Hepatocyte (in vitro differentiated cells): ENCODE measurements at regions not wholly inside any gene's neighbourhood (a gene's known extent, or its start where the extent isn't known, plus 50 kb on each side); places are given as distances from the start of the nearest gene placed in this dataset.

Experiments used
- DNase-seq: peaks from one replicate; pipeline ENCODE4 v3.0.0-alpha.2; 2016; ENCODE audit warnings: low spot score
- H2AFZ ChIP-seq: fragments of 200-600 bp; sonication (generic); 2 replicates; pipeline ENCODE4 v1.6.0; 2016; ENCODE audit warnings: antibody characterized with exemption, mild to moderate bottlenecking
- H3K27ac ChIP-seq: fragments of 200-600 bp; sonication (generic); 2 replicates; pipeline ENCODE4 v1.5.1; 2016; ENCODE audit warnings: mild to moderate bottlenecking
- H3K27me3 ChIP-seq: fragments of 200-600 bp; sonication (generic); 2 replicates; pipeline ENCODE4 v1.6.1; 2016
- H3K36me3 ChIP-seq: fragments of 200-600 bp; sonication (generic); replicated peaks from 2 replicates; pipeline ENCODE4 v1.5.1; 2016; ENCODE audit warnings: low read depth; ENCODE audit not compliant: insufficient read depth
- H3K4me1 ChIP-seq: fragments of 200-600 bp; sonication (generic); 2 replicates; pipeline ENCODE4 v1.5.1; 2016; ENCODE audit warnings: mild to moderate bottlenecking, moderate library complexity; ENCODE audit not compliant: insufficient read depth
- H3K4me2 ChIP-seq: fragments of 200-600 bp; sonication (generic); 2 replicates; pipeline ENCODE4 v1.6.0; 2016
- H3K4me3 ChIP-seq: fragments of 200-600 bp; sonication (generic); 2 replicates; pipeline ENCODE4 v1.5.1; 2016; ENCODE audit warnings: mild to moderate bottlenecking
- H3K79me2 ChIP-seq: fragments of 200-600 bp; sonication (generic); 2 replicates; pipeline ENCODE4 v1.6.0; 2017; ENCODE audit warnings: mild to moderate bottlenecking
- H3K9me2 ChIP-seq: fragments of 200-600 bp; sonication (generic); replicated peaks from 2 replicates; pipeline ENCODE4 v1.6.0; 2017; ENCODE audit warnings: mild to moderate bottlenecking; ENCODE audit not compliant: insufficient read depth
- H3K9me3 ChIP-seq: fragments of 200-600 bp; sonication (generic); 2 replicates; pipeline ENCODE4 v1.5.1; 2016; ENCODE audit warnings: low read depth, mild to moderate bottlenecking
- H4K20me1 ChIP-seq: fragments of 200-600 bp; sonication (generic); 2 replicates; pipeline ENCODE4 v1.6.0; 2016; ENCODE audit warnings: mild to moderate bottlenecking; ENCODE audit not compliant: insufficient read depth, poor library complexity, severe bottlenecking
- CTCF ChIP-seq: fragments of 200-600 bp; sonication (generic); IDR thresholded peaks from 2 replicates; pipeline ENCODE4 v1.5.1; 2016; ENCODE audit warnings: antibody characterized with exemption, mild to moderate bottlenecking; ENCODE audit not compliant: poor library complexity
- EZH2 ChIP-seq: fragments of 200-600 bp; sonication (generic); IDR thresholded peaks from 2 replicates; pipeline ENCODE4 v1.6.1; 2016; ENCODE audit warnings: antibody characterized with exemption, mild to moderate bottlenecking, borderline replicate concordance
- EZH2phosphoT487 ChIP-seq: fragments of 200-600 bp; sonication (generic); IDR thresholded peaks from one replicate; pipeline ENCODE4 v1.6.1; 2018; ENCODE audit warnings: antibody characterized with exemption, mild to moderate bottlenecking, low read depth, moderate library complexity; ENCODE audit not compliant: unreplicated experiment, severe bottlenecking
- WGBS: methylation state at CpG from one replicate; pipeline ENCODE4 v1.1.6; 2016; ENCODE audit warnings: low lambda C conversion rate; ENCODE audit errors: missing lambda C conversion rate; 5-methylcytosine and 5-hydroxymethylcytosine counted together

- Histone ChIP-seq H3K27me3 (no peaks in the 10 kb centered on the region), H3K79me2 (no peaks in the 10 kb centered on the region), H3K27ac (no peak overlapping the region), H2AFZ (no peak overlapping the region), H3K4me3 (no peak overlapping the region), H3K9me3 (no peaks in the 10 kb centered on the region), H4K20me1 (no peaks in the 10 kb centered on the region), H3K4me1 (no peaks in the 10 kb centered on the region), H3K4me2 (no peak overlapping the region), H3K36me3 (no peaks in the 10 kb centered on the region), H3K9me2 (no peaks in the 10 kb centered on the region)
- TF ChIP-seq CTCF, result no peak
- TF ChIP-seq EZH2phosphoT487, result no peak
- TF ChIP-seq EZH2, result no peak
- WGBS, result 50% methylated on average over 4 of the region's 4 CpGs
- no peak for DNase-seq
Observed at GRCh38 chr4:175378372-175378771, 433.7 kb downstream of the GPM6A start.

GRCh38 chr4:175380841-175381240, 431.2 kb downstream of the GPM6A start:
- H3K4me3 ChIP-seq, result no peak overlapping the region
- no peak overlapping the region for H2AFZ ChIP-seq
- TF ChIP-seq EZH2phosphoT487, result no peak
- TF ChIP-seq CTCF, result no peak
- no peak for TF ChIP-seq EZH2
- no peaks in the 10 kb centered on the region for H3K27me3 ChIP-seq
- H3K36me3 ChIP-seq, result no peaks in the 10 kb centered on the region
- no peaks in the 10 kb centered on the region for H4K20me1 ChIP-seq
- H3K79me2 ChIP-seq, result no peaks in the 10 kb centered on the region
- H3K9me2 ChIP-seq, result no peaks in the 10 kb centered on the region
- no peak overlapping the region for H3K27ac ChIP-seq
- H3K9me3 ChIP-seq, result no peaks in the 10 kb centered on the region
- no peak overlapping the region for H3K4me2 ChIP-seq
- no peak for DNase-seq
- WGBS, result 57% methylated on average over 6 of the region's 6 CpGs
- no peaks in the 10 kb centered on the region for H3K4me1 ChIP-seq

- Histone ChIP-seq H3K4me1 (no peaks in the 10 kb centered on the region), H3K36me3 (no peaks in the 10 kb centered on the region), H3K9me3 (no peaks in the 10 kb centered on the region), H3K9me2 (no peaks in the 10 kb centered on the region), H4K20me1 (no peaks in the 10 kb centered on the region), H3K27me3 (no peaks in the 10 kb centered on the region), H3K79me2 (no peaks in the 10 kb centered on the region), H3K4me2 (no peak overlapping the region), H2AFZ (no peak overlapping the region), H3K27ac (no peak overlapping the region), H3K4me3 (no peak overlapping the region)
- DNase-seq, result no peak
- TF ChIP-seq CTCF (no peak), EZH2phosphoT487 (no peak), EZH2 (no peak)
- WGBS, result 65% methylated on average over 1 of the region's 1 CpG
Observed at GRCh38 chr4:175385797-175386196, 426.3 kb downstream of the GPM6A start.
